Lower leg skin (tissue), 3 donors: ENCODE measurements at regions not wholly inside any gene's neighbourhood (a gene's known extent, or its start where the extent isn't known, plus 50 kb on each side); places are given as distances from the start of the nearest gene placed in this dataset.

Source experiments
- POLR2A ChIP-seq, 2 donors: fragments of 450-650 bp; IDR thresholded peaks; one replicate each; pipeline ENCODE4 v1.6.1; 2016 to 2017; ENCODE audit warnings: antibody characterized with exemption in 2 of 2, mild to moderate bottlenecking in 1 of 2, moderate library complexity in 1 of 2
- TF ChIP-seq, protein P1 (sequence below), 3 donors: fragments of 450-650 bp; IDR thresholded peaks; one replicate each; pipeline ENCODE4 v1.5.1; 2016; ENCODE audit warnings: antibody characterized with exemption in 3 of 3, mild to moderate bottlenecking in 3 of 3, moderate library complexity in 2 of 3

DNA sequence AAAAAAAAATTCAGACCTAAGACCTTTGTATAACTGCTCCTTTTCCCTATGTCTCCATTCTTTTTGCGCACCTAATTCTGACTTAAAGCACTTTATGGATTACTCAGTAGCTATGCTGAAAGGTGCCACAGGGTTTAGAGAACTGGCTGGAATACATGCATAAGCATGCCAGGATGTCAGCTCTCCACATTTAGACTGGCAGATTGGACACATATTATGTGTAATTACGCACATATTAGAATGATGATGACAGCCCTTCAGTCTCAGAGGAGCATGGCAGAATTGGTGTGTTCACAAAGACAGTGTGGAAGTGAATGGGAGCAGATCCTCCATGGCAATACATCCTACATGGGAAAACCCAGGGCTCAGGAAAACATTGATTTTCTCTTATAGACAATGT, 108.1 kb upstream of the LSAMP start:
- TF ChIP-seq, protein P1, sequence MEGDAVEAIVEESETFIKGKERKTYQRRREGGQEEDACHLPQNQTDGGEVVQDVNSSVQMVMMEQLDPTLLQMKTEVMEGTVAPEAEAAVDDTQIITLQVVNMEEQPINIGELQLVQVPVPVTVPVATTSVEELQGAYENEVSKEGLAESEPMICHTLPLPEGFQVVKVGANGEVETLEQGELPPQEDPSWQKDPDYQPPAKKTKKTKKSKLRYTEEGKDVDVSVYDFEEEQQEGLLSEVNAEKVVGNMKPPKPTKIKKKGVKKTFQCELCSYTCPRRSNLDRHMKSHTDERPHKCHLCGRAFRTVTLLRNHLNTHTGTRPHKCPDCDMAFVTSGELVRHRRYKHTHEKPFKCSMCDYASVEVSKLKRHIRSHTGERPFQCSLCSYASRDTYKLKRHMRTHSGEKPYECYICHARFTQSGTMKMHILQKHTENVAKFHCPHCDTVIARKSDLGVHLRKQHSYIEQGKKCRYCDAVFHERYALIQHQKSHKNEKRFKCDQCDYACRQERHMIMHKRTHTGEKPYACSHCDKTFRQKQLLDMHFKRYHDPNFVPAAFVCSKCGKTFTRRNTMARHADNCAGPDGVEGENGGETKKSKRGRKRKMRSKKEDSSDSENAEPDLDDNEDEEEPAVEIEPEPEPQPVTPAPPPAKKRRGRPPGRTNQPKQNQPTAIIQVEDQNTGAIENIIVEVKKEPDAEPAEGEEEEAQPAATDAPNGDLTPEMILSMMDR (IDR thresholded peaks at IDR 0.05), result no peak
- TF ChIP-seq POLR2A (IDR thresholded peaks at IDR 0.05), result no peak
